GM23338 (cell line): ENCODE measurements at regions not wholly inside any gene's neighbourhood (a gene's known extent, or its start where the extent isn't known, plus 50 kb on each side); places are given as distances from the start of the nearest gene placed in this dataset.

Experiments
- POLR2AphosphoS5 ChIP-seq: IDR thresholded peaks from 2 replicates; pipeline ENCODE4 v1.6.1; 2016; ENCODE audit warnings: antibody characterized with exemption, low read depth
- TF ChIP-seq, protein P1 (sequence below), 2 experiments: fragments of 200-600 bp in 1 of 2; sonication (generic) in 1 of 2; conservative IDR thresholded peaks; 2 replicates each; pipeline versions ENCODE4 v1.5.1 to v1.6.1; 2016 to 2017; ENCODE audit warnings: antibody characterized with exemption in 2 of 2, low read depth in 2 of 2, mild to moderate bottlenecking in 2 of 2, moderate library complexity in 1 of 2

DNA sequence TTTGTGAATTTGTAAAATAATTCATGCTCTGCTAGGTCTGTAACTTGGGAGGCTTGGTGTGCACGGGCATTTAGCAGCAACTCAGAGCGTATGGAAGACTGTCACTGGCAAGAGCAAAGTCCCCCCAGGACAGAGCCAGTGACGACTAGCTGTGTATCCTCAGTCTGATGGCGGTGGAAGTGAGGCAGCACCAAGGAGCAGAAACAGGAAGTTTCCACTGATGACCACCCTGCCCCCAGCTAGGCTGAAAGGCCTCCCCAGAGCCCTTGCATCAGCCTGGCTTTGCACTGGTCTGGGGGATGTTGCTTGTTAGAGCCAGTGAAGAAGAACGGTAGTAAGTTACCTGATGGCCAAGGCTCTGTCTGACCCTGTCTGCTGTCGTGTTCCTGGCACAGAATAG is 66.8 kb upstream of the ABL1 start:
- TF ChIP-seq, protein P1, sequence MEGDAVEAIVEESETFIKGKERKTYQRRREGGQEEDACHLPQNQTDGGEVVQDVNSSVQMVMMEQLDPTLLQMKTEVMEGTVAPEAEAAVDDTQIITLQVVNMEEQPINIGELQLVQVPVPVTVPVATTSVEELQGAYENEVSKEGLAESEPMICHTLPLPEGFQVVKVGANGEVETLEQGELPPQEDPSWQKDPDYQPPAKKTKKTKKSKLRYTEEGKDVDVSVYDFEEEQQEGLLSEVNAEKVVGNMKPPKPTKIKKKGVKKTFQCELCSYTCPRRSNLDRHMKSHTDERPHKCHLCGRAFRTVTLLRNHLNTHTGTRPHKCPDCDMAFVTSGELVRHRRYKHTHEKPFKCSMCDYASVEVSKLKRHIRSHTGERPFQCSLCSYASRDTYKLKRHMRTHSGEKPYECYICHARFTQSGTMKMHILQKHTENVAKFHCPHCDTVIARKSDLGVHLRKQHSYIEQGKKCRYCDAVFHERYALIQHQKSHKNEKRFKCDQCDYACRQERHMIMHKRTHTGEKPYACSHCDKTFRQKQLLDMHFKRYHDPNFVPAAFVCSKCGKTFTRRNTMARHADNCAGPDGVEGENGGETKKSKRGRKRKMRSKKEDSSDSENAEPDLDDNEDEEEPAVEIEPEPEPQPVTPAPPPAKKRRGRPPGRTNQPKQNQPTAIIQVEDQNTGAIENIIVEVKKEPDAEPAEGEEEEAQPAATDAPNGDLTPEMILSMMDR (conservative IDR thresholded peaks at IDR 0.05; ENCODE audit: low read depth in 2 of 2) = no peak
- no peak for TF ChIP-seq POLR2AphosphoS5
